HepG2 (cell line): ENCODE measurements at regions not wholly inside any gene's neighbourhood (a gene's known extent, or its start where the extent isn't known, plus 50 kb on each side); places are given as distances from the start of the nearest gene placed in this dataset.

Experiments
- ATAC-seq: fragments of 200-7000 bp; cut with Tn5 transposase; 3 replicates; pipeline ENCODE4 v1.9.1; 2020; ENCODE audit warnings: mild to moderate bottlenecking, moderate library complexity
- BruUV-seq: library from RNA; stranded (reverse); fragments of 400-500 nt; replicated peaks from 2 replicates; lab custom pipeline; 2021; lab: Mats Ljungman, UMichigan
- CTCF ChIA-PET: fragments of 300-600 bp; formaldehyde crosslinking; extraction: SDS; loops from one replicate; lab custom pipeline; 2021; ENCODE audit warnings: low total read pairs, inconsistent platforms, low intra/inter-chr PET ratio; lab: Yijun Ruan, JAX
- POLR2A ChIA-PET: fragments of 350-600 bp; sonication (Branson Sonifier 250); formaldehyde crosslinking; loops from one replicate; lab custom pipeline; 2020; ENCODE audit warnings: antibody characterized with exemption, inconsistent platforms; lab: Yijun Ruan, JAX
- DNase-seq: peaks from one replicate; pipeline ENCODE4 v3.0.0-alpha.2; 2015; ENCODE audit warnings: low spot score
- FAIRE-seq: peaks from 3 replicates; lab custom pipeline; 2011; peaks lifted over from hg19 to GRCh38; lab: Jason Lieb, UNC
- H2AFZ ChIP-seq: one replicate; pipeline ENCODE4 v1.6.1; 2011; ENCODE audit warnings: low read length, inconsistent platforms
- H3K27ac ChIP-seq: fragments of 300-600 bp; 3 replicates; pipeline ENCODE4 v1.8.0; 2011; ENCODE audit warnings: mixed run types, mild to moderate bottlenecking, mixed read lengths, low read length, inconsistent platforms; ENCODE audit not compliant: insufficient read depth; ENCODE audit errors: extremely low read length
- H3K27me3 ChIP-seq, 2 experiments: fragments of 200-600 bp in 1 of 2; 2 replicates in 1 of 2; 3 replicates in 1 of 2; pipeline versions ENCODE4 v1.6.0 to v1.8.0; 2011; ENCODE audit warnings: low read length in 2 of 2, mild to moderate bottlenecking in 2 of 2, moderate library complexity in 2 of 2, inconsistent platforms in 1 of 2; ENCODE audit not compliant: insufficient read depth in 2 of 2, control insufficient read depth in 1 of 2
- H3K36me3 ChIP-seq, 2 experiments: fragments of 200-600 bp in 1 of 2; replicated peaks in 1 of 2; 2 replicates in 1 of 2; 3 replicates in 1 of 2; pipeline versions ENCODE4 v1.5.1 to v1.8.0; 2011; ENCODE audit warnings: low read length in 2 of 2, inconsistent platforms in 1 of 2; ENCODE audit not compliant: insufficient read depth in 2 of 2, control insufficient read depth in 1 of 2
- H3K4me1 ChIP-seq: 2 replicates; pipeline ENCODE4 v1.5.1; 2012; ENCODE audit warnings: low read length, inconsistent platforms; ENCODE audit not compliant: insufficient read depth
- H3K4me2 ChIP-seq: 2 replicates; pipeline ENCODE4 v1.6.0; 2011; ENCODE audit warnings: low read depth, low read length, inconsistent platforms
- H3K4me3 ChIP-seq, 3 experiments: fragments of 200-600 bp in 1 of 3; sonication (generic), shearing (Covaris generic) in 1 of 3; replicated peaks in 1 of 3; 2 replicates each; pipeline ENCODE4 v1.5.1; 2011 to 2016; ENCODE audit warnings: low read length in 3 of 3, inconsistent platforms in 2 of 3, low read depth in 2 of 3, mild to moderate bottlenecking in 2 of 3, control low read depth in 1 of 3, mixed read lengths in 1 of 3; ENCODE audit not compliant: insufficient read depth in 1 of 3
- H3K79me2 ChIP-seq: one replicate; pipeline ENCODE4 v1.6.1; 2011; ENCODE audit warnings: low read length, inconsistent platforms; ENCODE audit not compliant: insufficient read depth
- H3K9ac ChIP-seq: 2 replicates; pipeline ENCODE4 v1.6.0; 2011; ENCODE audit warnings: mild to moderate bottlenecking, low read depth, low read length, inconsistent platforms; ENCODE audit not compliant: insufficient read depth
- H3K9me3 ChIP-seq: 2 replicates; pipeline ENCODE4 v1.5.1; 2012; ENCODE audit warnings: mild to moderate bottlenecking, low read length
- H4K20me1 ChIP-seq: 2 replicates; pipeline ENCODE4 v1.6.0; 2011; ENCODE audit warnings: inconsistent platforms, mild to moderate bottlenecking, low read length, moderate library complexity; ENCODE audit not compliant: insufficient read depth
- ATAD3A ChIP-seq: sonication (generic); formaldehyde crosslinking; IDR thresholded peaks from 2 replicates; pipeline ENCODE4 v1.4.0; 2020; ENCODE audit warnings: missing genetic modification reagents
- BRCA1 ChIP-seq: sonication (generic); formaldehyde crosslinking; IDR thresholded peaks from 2 replicates; pipeline ENCODE4 v1.4.0; 2020; ENCODE audit warnings: missing genetic modification reagents
- IRF2 ChIP-seq: IDR thresholded peaks from 2 replicates; pipeline ENCODE4 v1.6.1; 2018; ENCODE audit warnings: missing genetic modification reagents, missing compliant biosample characterization
- SMC3 ChIP-seq: IDR thresholded peaks from 2 replicates; pipeline ENCODE4 v1.6.1; 2011; ENCODE audit warnings: low read length, improper control_type of control experiment
- ZNF282 ChIP-seq: fragments of 450-650 bp; IDR thresholded peaks from 2 replicates; pipeline ENCODE4 v1.6.1; 2018; ENCODE audit not compliant: partially characterized antibody
- ZSCAN30 ChIP-seq: sonication (generic); formaldehyde crosslinking; IDR thresholded peaks from 2 replicates; pipeline ENCODE4 v1.5.0; 2020; ENCODE audit warnings: mild to moderate bottlenecking, missing genetic modification reagents
- WGBS: methylation state at CpG from one replicate; pipeline ENCODE4 v1.1.6; 2017; ENCODE audit warnings: low lambda C conversion rate; 5-methylcytosine and 5-hydroxymethylcytosine counted together
- in situ Hi-C: cut with HindIII; loops from 2 replicates; pipeline ENCODE4 v1.10.0; 2017; ENCODE audit warnings: low pct_unique_long_range_greater_than_20kb; ENCODE audit not compliant: extremely low pct_ligation_motif_present
- intact Hi-C: fragments of 100-400 bp; cut with micrococcal nuclease; formaldehyde crosslinking; loops from one replicate; pipeline ENCODE4 v1.10.0; 2022; ENCODE audit not compliant: unreplicated experiment
- TF ChIP-seq, protein P1 (sequence below): sonication (generic); formaldehyde crosslinking; IDR thresholded peaks from 2 replicates; pipeline ENCODE4; 2020; ENCODE audit warnings: missing genetic modification reagents, mild to moderate bottlenecking, borderline replicate concordance
- TF ChIP-seq, protein P2 (sequence below): sonication (generic); formaldehyde crosslinking; IDR thresholded peaks from 2 replicates; pipeline ENCODE4 v1.5.1; 2020; ENCODE audit warnings: missing genetic modification reagents, mild to moderate bottlenecking, borderline replicate concordance

GRCh38 chr16:86292942-86293341, 217.4 kb upstream of the FOXF1 start:
- Histone ChIP-seq H3K9me3 (no peaks in the 10 kb centered on the region), H3K27me3 (peaks cover 11 to 92% of the 10 kb centered on the region in 2 experiments), H3K79me2 (no peaks in the 10 kb centered on the region), H3K4me2 (no peak overlapping the region), H3K9ac (no peak overlapping the region), H3K4me3 (no peak overlapping the region), H4K20me1 (peaks cover 4% of the 10 kb centered on the region; the same call in 1 of the 2 replicates)
- POLR2A ChIA-PET = no interaction called here
- intact Hi-C loops = no loop called here
- no TSS peak for BruUV-seq
- no peak for ATAC-seq
- FAIRE-seq = no peak
- DNase-seq = no peak
- WGBS = 32% methylated on average over 8 of the region's 8 CpGs
- TF ChIP-seq ZNF282 (no peak), ZSCAN30 (CRISPR knock-in tag) (no peak), SMC3 (no peak)
- TF ChIP-seq, all 625 proteins: peak for 0
- Histone ChIP-seq H3K36me3 (no peaks in the 10 kb centered on the region), H2AFZ (no peak overlapping the region), H3K27ac (no peak overlapping the region), H3K4me1 (no peaks in the 10 kb centered on the region)
- CTCF ChIA-PET = no interaction called here
- in situ Hi-C loops = no loop called here

DNA sequence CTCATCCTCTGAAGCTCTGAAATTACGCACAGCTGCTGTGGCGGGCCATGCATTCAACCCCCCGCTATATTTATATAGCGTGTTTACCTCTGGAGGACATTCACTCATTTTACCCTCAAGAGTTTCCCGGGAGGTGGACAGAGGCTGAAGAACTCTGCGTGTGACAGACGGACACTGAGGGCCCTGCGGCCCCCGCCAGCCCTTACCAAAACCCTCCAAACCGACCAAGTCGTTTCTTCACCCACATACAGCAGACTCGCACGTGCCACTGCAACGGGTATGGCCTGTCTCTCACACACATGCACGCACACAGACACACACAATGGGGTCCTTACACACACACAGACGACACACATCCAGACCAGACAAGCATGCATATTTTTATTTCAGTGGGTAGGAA, 216.4 kb upstream of the FOXF1 start:
- no peaks in the 10 kb centered on the region for H3K36me3 ChIP-seq
- H3K4me3 ChIP-seq = no peak overlapping the region
- peaks cover 4% of the 10 kb centered on the region; the same call in 1 of the 2 replicates for H4K20me1 ChIP-seq
- whole genome bisulfite sequencing = 43% methylated on average over 16 of the region's 16 CpGs
- H3K9me3 ChIP-seq = no peaks in the 10 kb centered on the region
- ChIA-PET CTCF (no interaction called here), POLR2A (no interaction called here)
- no peak overlapping the region for H3K9ac ChIP-seq
- intact Hi-C loops = no loop called here
- H3K4me2 ChIP-seq = no peak overlapping the region
- TF ChIP-seq IRF2 (CRISPR knock-in tag) (no peak), ATAD3A (CRISPR knock-in tag) (no peak), BRCA1 (no peak)
- TF ChIP-seq, protein P1, sequence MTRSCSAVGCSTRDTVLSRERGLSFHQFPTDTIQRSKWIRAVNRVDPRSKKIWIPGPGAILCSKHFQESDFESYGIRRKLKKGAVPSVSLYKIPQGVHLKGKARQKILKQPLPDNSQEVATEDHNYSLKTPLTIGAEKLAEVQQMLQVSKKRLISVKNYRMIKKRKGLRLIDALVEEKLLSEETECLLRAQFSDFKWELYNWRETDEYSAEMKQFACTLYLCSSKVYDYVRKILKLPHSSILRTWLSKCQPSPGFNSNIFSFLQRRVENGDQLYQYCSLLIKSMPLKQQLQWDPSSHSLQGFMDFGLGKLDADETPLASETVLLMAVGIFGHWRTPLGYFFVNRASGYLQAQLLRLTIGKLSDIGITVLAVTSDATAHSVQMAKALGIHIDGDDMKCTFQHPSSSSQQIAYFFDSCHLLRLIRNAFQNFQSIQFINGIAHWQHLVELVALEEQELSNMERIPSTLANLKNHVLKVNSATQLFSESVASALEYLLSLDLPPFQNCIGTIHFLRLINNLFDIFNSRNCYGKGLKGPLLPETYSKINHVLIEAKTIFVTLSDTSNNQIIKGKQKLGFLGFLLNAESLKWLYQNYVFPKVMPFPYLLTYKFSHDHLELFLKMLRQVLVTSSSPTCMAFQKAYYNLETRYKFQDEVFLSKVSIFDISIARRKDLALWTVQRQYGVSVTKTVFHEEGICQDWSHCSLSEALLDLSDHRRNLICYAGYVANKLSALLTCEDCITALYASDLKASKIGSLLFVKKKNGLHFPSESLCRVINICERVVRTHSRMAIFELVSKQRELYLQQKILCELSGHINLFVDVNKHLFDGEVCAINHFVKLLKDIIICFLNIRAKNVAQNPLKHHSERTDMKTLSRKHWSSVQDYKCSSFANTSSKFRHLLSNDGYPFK = no peak
- TF ChIP-seq, protein P2, sequence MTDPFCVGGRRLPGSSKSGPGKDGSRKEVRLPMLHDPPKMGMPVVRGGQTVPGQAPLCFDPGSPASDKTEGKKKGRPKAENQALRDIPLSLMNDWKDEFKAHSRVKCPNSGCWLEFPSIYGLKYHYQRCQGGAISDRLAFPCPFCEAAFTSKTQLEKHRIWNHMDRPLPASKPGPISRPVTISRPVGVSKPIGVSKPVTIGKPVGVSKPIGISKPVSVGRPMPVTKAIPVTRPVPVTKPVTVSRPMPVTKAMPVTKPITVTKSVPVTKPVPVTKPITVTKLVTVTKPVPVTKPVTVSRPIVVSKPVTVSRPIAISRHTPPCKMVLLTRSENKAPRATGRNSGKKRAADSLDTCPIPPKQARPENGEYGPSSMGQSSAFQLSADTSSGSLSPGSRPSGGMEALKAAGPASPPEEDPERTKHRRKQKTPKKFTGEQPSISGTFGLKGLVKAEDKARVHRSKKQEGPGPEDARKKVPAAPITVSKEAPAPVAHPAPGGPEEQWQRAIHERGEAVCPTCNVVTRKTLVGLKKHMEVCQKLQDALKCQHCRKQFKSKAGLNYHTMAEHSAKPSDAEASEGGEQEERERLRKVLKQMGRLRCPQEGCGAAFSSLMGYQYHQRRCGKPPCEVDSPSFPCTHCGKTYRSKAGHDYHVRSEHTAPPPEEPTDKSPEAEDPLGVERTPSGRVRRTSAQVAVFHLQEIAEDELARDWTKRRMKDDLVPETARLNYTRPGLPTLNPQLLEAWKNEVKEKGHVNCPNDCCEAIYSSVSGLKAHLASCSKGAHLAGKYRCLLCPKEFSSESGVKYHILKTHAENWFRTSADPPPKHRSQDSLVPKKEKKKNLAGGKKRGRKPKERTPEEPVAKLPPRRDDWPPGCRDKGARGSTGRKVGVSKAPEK (CRISPR knock-in tag) = no peak
- H3K4me1 ChIP-seq = no peaks in the 10 kb centered on the region
- H3K79me2 ChIP-seq = no peaks in the 10 kb centered on the region
- DNase-seq (no peak), FAIRE-seq (no peak), ATAC-seq (no peak)
- in situ Hi-C loops = no loop called here
- H3K27ac ChIP-seq = no peak overlapping the region
- H2AFZ ChIP-seq = no peak overlapping the region
- no TSS peak for BruUV-seq
- H3K27me3 ChIP-seq = peaks cover 14 to 92% of the 10 kb centered on the region in 2 experiments; a peak in 4 of 5 replicates
